NCI-H69 (cell line): ENCODE measurements at regions not wholly inside any gene's neighbourhood (a gene's known extent, or its start where the extent isn't known, plus 50 kb on each side); places are given as distances from the start of the nearest gene placed in this dataset.
"Not testable (repeated sequence)": the region's sequence is repeated elsewhere in the genome, so short reads cannot be mapped to it uniquely, and the experiment has no call there.

Source experiments
- DNase-seq: peaks from one replicate; lab custom pipeline; 2025; lab: John Stamatoyannopoulos, UW

DNA sequence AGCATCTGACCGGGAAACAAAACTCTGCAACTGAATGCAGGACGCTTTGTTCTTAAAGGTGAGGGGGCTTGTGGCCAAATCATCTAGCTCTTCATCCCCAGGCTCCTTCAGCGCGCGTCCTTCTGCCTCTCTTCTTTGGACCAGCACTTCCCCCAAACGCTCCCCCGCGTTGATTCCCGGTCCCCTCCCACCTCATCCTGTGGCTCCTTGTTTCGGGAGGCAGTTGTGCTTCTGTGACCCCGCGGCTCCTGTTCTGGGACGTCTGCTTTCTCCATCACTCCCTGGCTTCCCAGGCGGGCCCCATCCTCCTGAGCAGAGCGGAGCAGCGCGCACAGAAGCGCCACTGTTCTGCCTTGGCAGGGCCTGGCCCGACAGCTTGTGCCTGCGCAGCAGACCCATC lies 109.7 kb upstream of the ZNG1E start:
- DNase-seq: not testable (repeated sequence)

DNA sequence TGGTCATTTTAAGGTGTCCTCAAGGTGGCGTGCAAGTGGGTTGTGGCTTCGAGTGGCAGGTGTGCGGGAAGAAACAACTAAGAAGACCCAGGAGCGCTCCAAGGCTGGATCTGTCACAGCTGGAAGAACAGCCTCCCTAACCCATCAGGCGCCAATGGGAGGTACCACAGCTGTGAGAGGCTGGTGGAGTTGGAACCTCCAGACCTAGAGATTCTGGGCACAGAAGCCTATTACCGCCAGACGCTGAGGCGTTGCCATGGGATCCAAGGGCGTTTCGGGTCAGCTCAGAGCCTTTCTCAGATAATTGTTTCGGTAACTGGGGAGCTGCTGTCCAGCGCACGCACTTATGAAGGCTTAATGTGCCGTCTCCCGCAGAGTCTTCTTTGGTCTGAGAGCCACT lies 156.7 kb upstream of the ZNG1E start:
- DNase-seq: not testable (repeated sequence)

DNA sequence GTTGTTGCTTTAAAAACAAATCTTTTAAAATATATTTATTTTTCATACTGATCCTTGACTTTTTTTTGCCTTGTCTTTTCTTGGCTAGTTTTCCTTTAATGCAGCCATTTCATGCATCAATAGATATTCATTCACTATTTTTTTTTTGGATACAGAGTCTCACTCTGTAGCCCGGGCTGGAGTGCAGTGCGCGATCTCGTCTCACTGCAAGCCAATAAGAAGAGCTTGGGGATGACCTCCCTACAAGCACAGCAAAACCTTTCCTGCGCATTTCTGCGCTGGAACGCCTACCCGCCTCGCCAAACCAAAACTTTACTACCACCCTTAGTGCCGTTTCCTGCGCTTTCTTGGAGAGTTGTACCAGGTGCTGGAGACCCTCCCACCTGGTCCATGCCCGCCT lies 161.3 kb upstream of the ZNG1E start:
- not testable (repeated sequence) for DNase-seq

DNA sequence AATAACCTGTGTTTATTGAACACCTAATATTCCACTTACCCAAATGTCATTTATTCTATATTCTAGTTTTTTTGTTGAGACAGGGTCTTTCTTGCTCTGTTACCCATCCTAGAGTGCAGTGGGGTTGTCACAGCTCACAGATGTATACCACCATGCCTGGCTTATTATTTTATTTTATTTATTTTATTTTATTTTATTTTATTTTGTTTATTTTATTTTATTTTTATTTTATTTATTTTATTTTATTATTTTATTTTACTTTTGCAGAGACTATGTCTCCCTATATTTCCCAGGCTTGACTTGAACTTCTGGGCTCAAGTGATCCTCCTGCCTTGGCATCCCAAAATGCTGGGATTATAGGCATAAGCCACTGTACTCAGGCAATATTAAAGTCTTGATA lies 167.8 kb upstream of the ZNG1E start:
- not testable (repeated sequence) for DNase-seq

DNA sequence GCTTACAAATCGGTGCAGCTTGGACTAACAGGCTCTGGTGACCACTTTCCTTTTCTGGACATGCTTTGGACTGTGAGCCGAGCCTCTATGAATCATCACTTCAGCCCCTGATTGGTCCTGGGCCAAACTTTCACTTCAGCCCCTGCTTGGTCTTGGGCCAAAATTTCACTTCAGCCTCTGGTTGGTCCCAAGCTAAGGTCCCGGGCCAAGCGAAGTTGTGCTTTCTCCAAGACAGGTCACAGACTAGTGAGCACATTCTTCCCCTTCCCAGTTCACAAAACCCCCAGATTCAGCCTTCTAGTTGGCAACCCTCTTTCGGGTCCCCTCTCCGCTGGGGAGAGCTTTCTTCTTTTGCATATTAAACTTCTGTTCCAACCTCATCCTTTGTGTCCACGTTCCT lies 171.0 kb upstream of the ZNG1E start:
- not testable (repeated sequence) for DNase-seq

DNA sequence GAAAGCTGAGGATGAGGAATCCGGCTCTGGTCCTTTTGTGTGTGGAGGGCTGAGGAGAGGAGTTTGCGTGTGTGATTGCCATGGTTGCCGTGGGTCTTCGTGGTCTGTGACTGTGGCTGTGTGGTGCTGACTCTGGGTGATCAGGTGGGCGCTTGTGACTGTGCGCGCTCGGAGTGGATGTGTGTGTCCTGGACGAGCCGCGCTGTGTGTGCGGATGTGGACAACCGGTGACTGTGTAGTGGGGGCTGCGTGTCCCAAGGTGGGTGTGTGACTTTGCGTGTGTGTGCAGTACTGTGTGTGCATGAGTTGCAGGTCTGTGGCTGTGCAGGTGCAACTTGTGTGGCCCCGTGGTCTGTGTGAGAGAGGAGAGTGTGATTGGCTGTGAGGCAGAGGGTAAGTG lies 172.0 kb upstream of the ZNG1E start:
- not testable (repeated sequence) for DNase-seq

DNA sequence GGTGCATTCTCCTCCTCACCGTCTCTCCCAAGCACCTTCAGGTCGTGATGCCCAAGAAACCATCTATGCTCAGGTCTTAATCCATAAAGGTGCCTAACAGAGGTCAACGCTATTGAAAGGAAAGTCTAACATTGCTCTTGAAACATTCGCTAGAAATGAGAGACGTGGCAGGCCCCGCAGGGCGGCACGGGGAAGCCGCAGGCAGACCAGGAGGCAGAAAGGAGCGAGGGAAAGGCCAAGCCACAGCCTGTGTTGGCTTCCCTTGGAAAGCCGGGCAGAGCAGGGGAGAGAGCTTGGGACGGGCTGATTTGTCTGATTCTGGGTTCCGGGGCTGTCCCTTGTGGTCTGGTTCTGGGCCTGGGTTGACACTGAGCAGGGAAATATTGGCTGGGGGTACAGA lies 192.8 kb upstream of the ZNG1E start:
- peak; percentile 2 for DNase-seq

DNA sequence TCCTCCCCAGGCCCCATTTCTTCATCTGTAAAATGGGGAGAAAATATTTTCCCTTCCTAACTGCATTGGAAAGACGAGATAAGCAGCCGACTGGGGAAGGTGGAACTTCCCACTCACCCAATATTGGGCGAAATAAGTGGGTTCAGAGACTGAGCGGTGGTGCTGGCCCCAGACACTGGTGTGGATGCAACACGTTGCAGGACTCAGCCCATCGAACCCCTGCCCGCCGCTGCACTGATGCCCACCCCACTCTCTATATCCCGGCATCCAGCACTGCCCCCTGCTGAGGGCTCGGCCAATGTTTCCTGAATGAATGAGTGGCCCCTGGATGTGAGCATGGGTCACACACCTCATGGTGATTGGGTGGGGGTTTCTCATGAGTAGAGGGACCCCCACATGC lies 194.4 kb upstream of the ZNG1E start:
- not testable (repeated sequence) for DNase-seq

DNA sequence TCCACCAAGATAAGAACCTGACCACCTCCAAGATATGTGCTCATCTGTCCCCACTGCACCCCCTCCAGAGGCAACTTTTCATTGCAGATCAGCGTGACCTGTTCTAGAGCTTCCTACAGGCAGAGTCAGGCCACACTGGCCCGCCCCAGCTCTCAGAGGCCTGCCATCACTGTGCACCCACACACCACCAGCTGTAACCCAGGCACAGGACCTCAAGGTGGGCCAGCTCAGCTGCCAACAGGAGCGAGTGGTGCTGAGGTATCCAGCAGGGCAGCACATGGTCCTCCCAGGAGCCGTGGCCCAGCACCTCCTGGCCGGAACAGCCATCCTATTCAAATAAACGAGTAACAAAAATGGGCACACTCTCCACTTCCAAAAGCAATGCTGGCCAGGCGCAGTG lies 189.9 kb upstream of the FOXD4L5 start:
- DNase-seq: not testable (repeated sequence)

DNA sequence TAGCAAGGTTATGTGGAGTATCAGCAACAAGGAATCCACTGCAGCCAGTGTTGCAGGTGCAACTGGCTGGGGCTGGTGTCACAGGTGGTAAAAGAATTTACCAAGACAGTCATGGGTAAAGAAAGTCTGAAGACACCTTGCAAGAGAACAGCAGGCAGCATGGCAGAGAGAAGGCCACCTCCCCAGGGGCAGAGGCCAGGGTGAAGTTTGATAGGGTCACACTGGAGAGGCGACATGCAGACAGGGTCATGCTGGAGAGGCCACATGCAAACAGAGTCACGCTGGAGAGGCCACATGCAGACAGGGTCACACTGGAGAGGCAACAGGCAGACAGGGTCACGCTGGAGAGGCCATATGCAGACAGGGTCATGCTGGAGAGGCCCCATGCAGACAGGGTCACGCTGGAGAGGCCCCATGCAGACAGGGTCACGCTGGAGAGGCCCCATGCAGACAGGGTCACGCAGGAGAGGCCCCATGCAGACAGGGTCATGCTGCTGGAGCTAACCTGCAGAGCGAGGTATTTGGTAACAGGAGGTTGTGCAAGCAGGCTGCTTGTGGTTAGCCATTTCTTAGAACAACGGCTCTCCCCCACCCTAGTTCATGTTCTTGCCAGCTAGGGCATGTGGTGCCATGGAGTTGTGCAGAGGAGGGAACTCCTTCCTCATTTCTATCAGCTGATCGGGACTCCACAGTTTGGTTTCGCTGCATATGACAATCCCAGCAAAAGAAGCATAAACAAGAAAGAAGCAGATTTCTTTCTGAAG lies 188.2 kb upstream of the FOXD4L5 start:
- DNase-seq: not testable (repeated sequence)

DNA sequence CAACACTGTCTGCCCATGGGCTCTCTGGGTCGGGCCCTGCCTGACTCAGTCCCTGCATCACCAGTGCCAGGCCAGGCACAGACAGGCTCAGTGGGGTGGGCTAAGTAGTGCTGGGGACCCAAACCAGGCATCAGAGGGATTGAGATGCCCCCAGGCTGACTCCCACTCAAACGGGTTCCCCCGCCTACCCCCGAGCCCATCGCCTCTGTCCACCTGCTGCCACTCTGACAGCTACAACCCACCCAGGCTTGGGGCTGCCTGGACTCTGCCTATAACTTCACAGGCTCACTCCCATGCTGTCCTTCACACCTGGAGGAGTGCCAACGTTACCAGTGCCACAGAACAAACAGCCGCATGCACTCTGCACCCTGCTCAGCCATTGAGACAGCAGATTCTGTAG lies 186.1 kb upstream of the FOXD4L5 start:
- not testable (repeated sequence) for DNase-seq

DNA sequence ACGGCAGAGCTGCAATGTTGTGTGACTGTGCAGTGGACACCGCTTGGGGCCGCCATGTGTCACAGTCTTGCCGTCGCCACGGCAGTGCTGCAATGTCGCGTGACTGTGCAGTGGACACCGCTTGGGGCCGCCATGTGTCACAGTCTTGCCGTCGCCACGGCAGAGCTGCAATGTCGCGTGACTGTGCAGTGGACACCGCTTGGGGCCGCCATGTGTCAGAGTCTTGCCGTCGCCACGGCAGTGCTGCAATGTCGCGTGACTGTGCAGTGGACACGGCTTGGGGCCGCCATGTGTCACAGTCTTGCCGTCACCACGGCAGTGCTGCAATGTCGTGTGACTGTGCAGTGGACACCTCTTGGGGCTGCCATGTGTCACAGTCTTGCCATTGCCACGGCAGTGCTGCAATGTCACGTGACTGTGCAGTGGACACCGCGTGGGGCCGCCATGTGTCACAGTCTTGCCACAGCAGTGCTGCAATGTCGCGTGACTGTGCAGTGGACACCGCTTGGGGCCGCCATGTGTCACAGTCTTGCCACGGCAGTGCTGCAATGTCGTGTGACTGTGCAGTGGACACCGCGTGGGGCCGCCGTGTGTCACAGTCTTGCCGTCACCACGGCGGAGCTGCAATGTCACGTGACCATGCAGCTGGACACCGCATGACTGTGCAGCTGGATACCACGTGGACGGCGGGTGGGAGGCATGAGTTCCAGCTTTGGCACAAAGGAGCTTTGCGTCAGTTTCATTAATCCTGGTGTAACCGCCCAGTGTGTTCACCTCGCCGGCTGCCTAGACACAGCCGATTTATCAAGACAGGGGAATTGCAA lies 182.1 kb upstream of the FOXD4L5 start:
- not testable (repeated sequence) for DNase-seq

DNA sequence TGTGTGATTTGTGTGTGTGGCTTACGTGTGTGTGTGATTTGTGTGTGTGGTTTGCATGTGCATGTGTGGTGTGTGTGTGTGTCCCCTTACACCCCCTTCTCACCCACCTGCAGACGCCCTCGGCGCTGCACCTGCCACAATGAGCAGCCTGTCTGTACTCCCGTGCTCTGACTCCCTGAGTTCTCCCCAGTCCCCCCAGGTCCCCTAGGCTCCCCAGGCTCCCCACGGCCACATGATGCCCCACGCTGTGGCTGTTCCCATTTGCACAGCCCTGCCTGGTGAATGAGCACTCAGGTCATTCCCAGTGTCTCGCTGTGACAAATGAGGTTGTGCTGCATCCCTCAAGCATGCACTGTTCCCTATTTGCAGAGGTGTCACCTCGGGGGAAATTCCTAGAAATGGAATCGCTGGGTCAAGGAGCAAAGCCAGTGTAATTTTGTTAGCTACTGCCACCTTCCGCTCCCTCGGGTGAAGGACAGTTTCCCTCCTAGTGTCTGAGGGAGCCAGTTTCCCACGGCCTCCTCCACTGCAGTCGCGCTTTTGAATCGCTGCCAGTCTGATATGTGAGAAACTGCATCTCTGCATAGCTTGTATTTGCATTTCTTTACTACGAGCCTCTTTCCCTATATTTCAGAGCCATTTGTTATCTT lies 180.4 kb upstream of the FOXD4L5 start:
- not testable (repeated sequence) for DNase-seq

DNA sequence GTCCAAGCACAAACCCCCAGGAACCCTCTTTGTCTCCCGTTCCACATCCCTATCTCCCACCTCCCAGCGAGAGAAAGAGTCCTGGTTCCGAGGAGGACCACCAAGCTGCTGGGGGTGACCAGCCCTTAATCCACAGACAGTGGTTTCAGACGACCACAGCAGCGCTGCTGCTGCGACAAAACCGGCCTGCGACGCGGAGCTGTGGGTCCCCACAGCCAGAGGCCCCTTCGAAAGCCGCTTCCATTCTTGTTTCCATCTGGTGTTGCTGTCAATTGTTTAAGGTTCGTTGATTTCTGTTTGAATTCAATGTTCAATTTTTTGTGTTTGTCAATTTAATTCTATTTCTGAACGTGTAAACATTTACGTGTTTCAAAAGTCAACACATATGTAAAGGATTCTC lies 177.5 kb upstream of the FOXD4L5 start:
- DNase-seq: not testable (repeated sequence)

DNA sequence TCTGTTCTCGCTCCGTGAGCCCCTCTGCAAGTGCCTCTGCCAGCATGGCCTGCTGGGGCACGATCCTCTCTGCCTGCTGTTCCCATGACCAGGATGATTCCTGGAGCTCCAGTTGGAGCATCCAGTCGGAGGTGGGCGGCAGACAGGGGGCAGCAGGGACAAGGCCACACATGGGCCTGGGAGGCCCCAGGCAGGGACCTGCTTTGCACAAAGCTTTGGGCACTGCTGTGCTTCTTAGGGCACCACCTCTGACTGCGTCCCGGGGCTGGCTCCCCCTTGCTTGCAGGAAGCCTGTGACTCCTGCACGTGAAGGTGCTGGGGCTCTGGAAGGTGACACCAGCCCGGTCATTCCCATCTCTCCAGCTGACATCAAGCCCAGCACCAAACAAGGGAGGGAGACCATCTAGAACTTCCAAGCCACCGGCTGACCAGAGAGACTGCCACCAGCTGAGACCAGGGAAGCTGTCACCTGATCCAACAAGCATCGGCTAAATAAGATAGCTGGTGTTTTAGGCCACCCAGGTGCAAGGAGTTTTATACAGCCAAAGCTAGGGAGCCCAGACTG lies 174.8 kb upstream of the FOXD4L5 start:
- no peak for DNase-seq

DNA sequence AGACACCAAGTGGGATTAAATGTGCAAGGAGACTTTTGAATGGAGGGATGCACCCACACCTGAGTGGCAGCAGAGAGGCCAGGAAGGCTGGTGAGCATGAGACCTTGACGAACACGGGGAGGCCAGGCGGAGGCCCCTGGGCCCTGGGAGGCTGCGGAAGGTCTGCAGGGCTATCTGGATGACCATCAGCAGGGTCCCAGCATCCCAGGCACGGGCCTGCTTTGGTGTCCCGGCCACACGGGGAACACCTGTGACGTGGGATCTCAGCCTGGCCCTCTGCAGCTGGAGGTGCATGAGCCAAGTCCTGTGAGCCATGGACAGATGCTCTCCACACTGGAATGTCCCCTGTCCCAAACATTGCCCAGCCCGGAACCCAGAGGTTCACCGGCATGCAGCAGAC lies 174.0 kb upstream of the FOXD4L5 start:
- no peak for DNase-seq

DNA sequence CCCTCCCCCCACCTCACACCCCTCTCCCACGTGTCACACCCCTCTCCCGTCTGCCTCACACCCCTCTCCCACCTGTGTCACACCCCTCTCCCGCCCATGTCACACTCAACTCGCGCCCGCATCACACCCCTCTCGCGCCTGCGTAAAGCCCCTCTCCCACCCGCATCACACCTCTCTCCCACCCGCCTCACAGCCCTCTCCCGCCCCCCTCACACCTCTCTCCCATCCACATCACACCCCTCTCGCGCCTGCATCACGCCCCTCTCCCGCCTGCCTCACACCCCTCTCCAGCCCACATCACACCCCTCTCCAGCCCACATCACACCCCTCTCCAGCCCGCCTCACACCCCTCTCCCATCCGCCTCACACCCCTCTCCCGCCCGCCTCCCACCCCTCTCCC lies 173.5 kb upstream of the FOXD4L5 start:
- DNase-seq: no peak

DNA sequence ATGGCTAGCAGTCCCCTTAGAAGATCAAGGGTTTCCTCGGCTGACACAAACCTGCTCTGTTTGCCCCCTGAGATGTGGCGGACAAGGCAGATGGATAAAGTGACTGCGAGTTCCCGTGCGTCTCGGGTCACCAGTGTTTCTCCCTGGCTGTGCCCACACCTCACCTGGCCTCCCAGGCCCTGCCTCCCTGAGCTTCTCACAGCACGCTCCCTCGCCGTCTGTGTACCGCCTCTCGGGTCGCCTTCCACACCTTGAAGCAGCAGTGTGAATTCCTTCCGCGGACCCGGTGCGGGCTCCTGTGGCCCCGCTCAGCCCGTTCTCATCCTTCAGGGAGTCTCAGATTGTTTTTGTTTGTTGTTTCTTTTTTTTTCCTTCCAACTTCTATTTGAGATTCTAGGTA lies 172.0 kb upstream of the FOXD4L5 start:
- DNase-seq: not testable (repeated sequence)

DNA sequence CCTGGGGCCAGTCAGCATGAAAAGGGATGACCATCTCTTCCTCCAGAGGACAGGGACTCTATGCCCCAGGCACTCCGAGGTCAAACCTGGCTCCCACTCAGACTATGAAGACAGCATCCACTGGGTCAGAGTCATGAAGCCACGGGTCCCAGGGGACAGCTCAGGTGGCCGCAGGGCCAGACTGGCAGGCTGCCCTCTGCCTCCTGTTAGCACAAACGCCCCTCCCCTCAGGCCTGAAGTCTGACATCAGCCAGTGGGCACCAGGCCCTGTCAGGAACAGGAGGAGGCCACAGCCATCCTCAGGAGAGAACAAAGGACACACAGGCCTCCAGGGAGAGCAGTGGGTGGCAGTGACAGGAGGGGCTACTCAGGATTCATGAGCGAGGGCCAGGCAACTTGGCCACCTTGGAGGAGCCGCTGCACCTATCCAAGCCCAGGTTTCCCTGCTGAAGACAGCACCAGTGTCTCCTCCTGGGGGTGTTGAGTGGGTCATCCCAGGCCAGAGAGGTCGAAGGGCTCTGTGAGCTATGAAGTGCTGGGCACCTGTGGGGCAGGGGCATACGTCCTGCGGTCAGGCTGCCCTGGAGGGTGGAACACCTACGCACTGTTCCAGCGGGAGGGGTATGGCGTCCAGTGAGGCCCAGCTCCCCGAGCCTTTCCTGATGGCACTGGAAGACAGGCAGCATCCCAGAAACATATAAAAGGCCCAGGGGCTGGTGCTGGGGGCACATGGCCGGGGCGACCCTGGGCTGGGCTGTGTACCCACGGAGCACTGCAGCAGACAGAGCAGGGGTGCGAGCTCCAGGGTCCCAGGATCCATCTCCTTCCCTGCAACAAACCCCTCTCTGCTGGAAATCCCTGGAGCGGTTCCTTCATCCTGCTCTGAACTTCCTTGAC lies 171.0 kb upstream of the FOXD4L5 start:
- DNase-seq: not testable (repeated sequence)

DNA sequence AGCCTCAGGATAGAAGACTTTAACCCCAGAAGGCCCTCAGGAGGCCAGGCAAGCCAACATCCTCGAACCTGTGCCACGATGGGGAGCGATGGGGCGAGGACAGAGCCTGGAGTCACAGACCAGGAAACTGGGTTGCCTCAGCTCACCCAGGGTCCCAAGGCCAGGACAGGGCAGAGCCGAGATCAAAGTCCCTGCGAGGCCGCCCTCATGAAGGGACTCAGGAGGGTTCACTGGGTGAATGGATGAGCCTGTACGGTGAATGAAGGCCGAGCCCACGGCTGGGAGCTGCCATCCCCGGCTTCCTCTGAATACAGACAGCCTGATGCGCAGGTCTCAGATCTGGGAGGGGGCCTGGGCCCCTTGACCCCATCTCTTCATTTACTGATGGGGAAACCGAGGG lies 170.1 kb upstream of the FOXD4L5 start:
- DNase-seq: not testable (repeated sequence)

DNA sequence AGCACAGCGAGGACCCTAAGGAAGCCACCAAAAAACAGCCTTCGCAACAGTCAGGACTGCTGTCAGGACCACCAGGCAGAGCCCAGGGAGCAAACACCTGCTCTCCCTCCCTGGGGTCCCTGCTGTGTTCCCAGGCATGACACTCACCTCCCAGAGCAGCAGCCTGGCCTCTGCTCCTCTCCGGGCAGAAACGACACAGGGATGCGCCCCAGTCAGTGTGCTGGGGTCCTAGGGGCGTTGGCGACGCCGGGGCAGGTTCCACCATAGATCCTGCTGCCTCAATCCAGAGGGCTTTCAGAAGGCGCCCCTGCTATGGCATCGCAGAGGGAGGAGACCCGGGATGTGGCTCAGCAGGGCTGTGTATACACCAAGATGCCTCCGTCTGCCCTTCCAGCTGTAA lies 169.7 kb upstream of the FOXD4L5 start:
- not testable (repeated sequence) for DNase-seq
